HFFc6 (cell line): ENCODE measurements at regions not wholly inside any gene's neighbourhood (a gene's known extent, or its start where the extent isn't known, plus 50 kb on each side); places are given as distances from the start of the nearest gene placed in this dataset.

Experiments used
- DNase-seq: peaks from one replicate; pipeline ENCODE4 v3.0.0-alpha.2; 2018
- H3K27ac Mint-ChIP-seq: 2 replicates; pipeline ENCODE4 v1.8.0; 2020; ENCODE audit warnings: mild to moderate bottlenecking, mixed read lengths
- H3K27me3 Mint-ChIP-seq: 2 replicates; pipeline ENCODE4 v1.8.0; 2021; ENCODE audit warnings: mild to moderate bottlenecking, moderate library complexity, mixed read lengths; ENCODE audit not compliant: insufficient read depth
- H3K36me3 Mint-ChIP-seq: 2 replicates; pipeline ENCODE4 v1.8.0; 2021; ENCODE audit warnings: low read depth, mixed read lengths
- H3K4me1 Mint-ChIP-seq: 2 replicates; pipeline ENCODE4 v1.8.0; 2020; ENCODE audit warnings: low read depth, mixed read lengths
- H3K4me3 Mint-ChIP-seq: 2 replicates; pipeline ENCODE4 v1.8.0; 2020; ENCODE audit warnings: mild to moderate bottlenecking, moderate library complexity, mixed read lengths
- H3K9me3 Mint-ChIP-seq: 2 replicates; pipeline ENCODE4 v1.8.0; 2020; ENCODE audit warnings: mild to moderate bottlenecking, mixed read lengths
- TF ChIP-seq, protein P1 (sequence below): fragments of 200-600 bp; sonication (generic); IDR thresholded peaks from 2 replicates; pipeline ENCODE4 v1.5.0; 2021; ENCODE audit warnings: antibody characterized with exemption, mild to moderate bottlenecking

- no peak overlapping the region for H3K27ac Mint-ChIP-seq
- no peak for DNase-seq
- TF ChIP-seq, protein P1, sequence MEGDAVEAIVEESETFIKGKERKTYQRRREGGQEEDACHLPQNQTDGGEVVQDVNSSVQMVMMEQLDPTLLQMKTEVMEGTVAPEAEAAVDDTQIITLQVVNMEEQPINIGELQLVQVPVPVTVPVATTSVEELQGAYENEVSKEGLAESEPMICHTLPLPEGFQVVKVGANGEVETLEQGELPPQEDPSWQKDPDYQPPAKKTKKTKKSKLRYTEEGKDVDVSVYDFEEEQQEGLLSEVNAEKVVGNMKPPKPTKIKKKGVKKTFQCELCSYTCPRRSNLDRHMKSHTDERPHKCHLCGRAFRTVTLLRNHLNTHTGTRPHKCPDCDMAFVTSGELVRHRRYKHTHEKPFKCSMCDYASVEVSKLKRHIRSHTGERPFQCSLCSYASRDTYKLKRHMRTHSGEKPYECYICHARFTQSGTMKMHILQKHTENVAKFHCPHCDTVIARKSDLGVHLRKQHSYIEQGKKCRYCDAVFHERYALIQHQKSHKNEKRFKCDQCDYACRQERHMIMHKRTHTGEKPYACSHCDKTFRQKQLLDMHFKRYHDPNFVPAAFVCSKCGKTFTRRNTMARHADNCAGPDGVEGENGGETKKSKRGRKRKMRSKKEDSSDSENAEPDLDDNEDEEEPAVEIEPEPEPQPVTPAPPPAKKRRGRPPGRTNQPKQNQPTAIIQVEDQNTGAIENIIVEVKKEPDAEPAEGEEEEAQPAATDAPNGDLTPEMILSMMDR, result no peak
- H3K27me3 Mint-ChIP-seq, result no peaks in the 10 kb centered on the region; the same call in 1 of the 2 replicates
- peaks cover 77% of the 10 kb centered on the region for H3K9me3 Mint-ChIP-seq
- no peaks in the 10 kb centered on the region for H3K4me1 Mint-ChIP-seq
- H3K36me3 Mint-ChIP-seq, result peaks cover 11% of the 10 kb centered on the region
- no peak overlapping the region for H3K4me3 Mint-ChIP-seq
Observed at GRCh38 chr10:121340271-121340831, 257.9 kb downstream of the FGFR2 start.

GRCh38 chr10:121351540-121351939, 246.7 kb downstream of the FGFR2 start:
- Mint-ChIP-seq H3K27ac (no peak overlapping the region), H3K27me3 (no peaks in the 10 kb centered on the region), H3K9me3 (peaks cover 59% of the 10 kb centered on the region), H3K4me1 (no peaks in the 10 kb centered on the region), H3K4me3 (no peak overlapping the region), H3K36me3 (no peaks in the 10 kb centered on the region)
- TF ChIP-seq, protein P1, result no peak
- DNase-seq, result no peak

- Mint-ChIP-seq H3K4me1 (no peaks in the 10 kb centered on the region), H3K4me3 (no peak overlapping the region), H3K36me3 (no peaks in the 10 kb centered on the region), H3K27me3 (no peaks in the 10 kb centered on the region), H3K27ac (no peak overlapping the region), H3K9me3 (peaks cover 60% of the 10 kb centered on the region)
- DNase-seq, result no peak
- TF ChIP-seq, protein P1, result no peak
Observed at GRCh38 chr10:121352231-121352855, 245.9 kb downstream of the FGFR2 start.

GRCh38 chr10:121355161-121355560, 243.1 kb downstream of the FGFR2 start:
- Mint-ChIP-seq H3K4me3 (no peak overlapping the region), H3K27ac (no peak overlapping the region), H3K4me1 (no peaks in the 10 kb centered on the region), H3K36me3 (0 out of 2 replicates have a peak, but pooled peaks cover 5% of the 10 kb centered on the region), H3K27me3 (no peaks in the 10 kb centered on the region; the same call in 1 of the 2 replicates), H3K9me3 (peaks cover 72% of the 10 kb centered on the region)
- DNase-seq, result no peak
- TF ChIP-seq, protein P1, result no peak

DNA sequence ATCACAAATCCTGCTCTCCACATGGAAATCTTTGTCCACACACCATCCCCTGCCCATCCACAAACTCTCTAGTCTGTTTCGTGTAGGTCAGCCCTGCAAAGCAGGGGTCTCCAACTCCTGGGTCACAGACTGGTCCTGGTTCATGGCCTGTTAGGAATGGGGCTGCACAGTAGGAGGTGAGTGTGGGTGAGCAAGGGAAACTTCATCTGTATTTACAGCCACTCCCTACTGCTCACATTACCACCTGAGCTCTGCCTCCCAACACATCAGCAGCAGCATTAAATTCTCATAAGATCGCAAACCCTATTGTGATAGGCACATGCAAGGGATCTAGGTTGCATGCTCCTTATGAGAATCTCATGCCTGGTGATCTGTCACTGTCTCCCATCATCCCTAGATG, 242.1 kb downstream of the FGFR2 start:
- Mint-ChIP-seq H3K9me3 (peaks cover 63% of the 10 kb centered on the region), H3K36me3 (0 out of 2 replicates have a peak, but pooled peaks cover 5% of the 10 kb centered on the region), H3K27ac (no peak overlapping the region)

More for the DNA sequence above, 242.1 kb downstream of the FGFR2 start:
- TF ChIP-seq, protein P1, result no peak
- H3K27me3 Mint-ChIP-seq, result no peaks in the 10 kb centered on the region; the same call in 1 of the 2 replicates
- no peak for DNase-seq
- no peaks in the 10 kb centered on the region for H3K4me1 Mint-ChIP-seq
- no peak overlapping the region for H3K4me3 Mint-ChIP-seq
